Pancreas (tissue), 10 donors: ENCODE measurements at regions not wholly inside any gene's neighbourhood (a gene's known extent, or its start where the extent isn't known, plus 50 kb on each side); places are given as distances from the start of the nearest gene placed in this dataset.

Experiments
- ATAC-seq, 4 donors: fragments of 200-7000 bp; cut with Tn5 transposase; one replicate each; pipeline versions ENCODE4 v1.8.0 to v1.9.1; 2020; ENCODE audit warnings: mild to moderate bottlenecking in 4 of 4, moderate library complexity in 4 of 4
- DNase-seq, 6 donors: peaks; one replicate each; pipeline ENCODE4 v3.0.0-alpha.2; 2020
- FAIRE-seq: peaks from 2 replicates; lab custom pipeline; 2012; peaks lifted over from hg19 to GRCh38; lab: Jason Lieb, UNC
- H3K27ac ChIP-seq, 4 donors: fragments of 200-600 bp; sonication (generic); 1 replicate in 3 of 4; 2 replicates in 1 of 4; pipeline versions ENCODE4 v1.5.0 to v1.8.0; 2020
- H3K27me3 ChIP-seq, 4 donors: fragments of 200-600 bp; one replicate each; pipeline ENCODE4 v1.8.0; 2021
- H3K36me3 ChIP-seq, 3 donors: fragments of 200-600 bp; sonication (generic) in 1 of 3; one replicate each; pipeline versions ENCODE4 v1.5.0 to v1.8.0; 2020 to 2021
- H3K4me1 ChIP-seq, 3 donors: fragments of 200-600 bp; one replicate each; pipeline ENCODE4 v1.8.0; 2021
- H3K4me3 ChIP-seq, 4 donors: fragments of 200-600 bp; sonication (generic) in 2 of 4; one replicate each; pipeline versions ENCODE4 v1.5.0 to v1.8.0; 2020 to 2021
- H3K9me3 ChIP-seq, 4 donors: fragments of 200-600 bp; one replicate each; pipeline ENCODE4 v1.8.0; 2021
- CTCF ChIP-seq, 4 donors: fragments of 200-600 bp; sonication (generic) in 3 of 4; IDR thresholded peaks; one replicate each; pipeline versions ENCODE4 v1.5.0 to v1.8.0; 2021; ENCODE audit warnings: antibody characterized with exemption in 4 of 4
- WGBS, 2 donors: extraction: QIAGEN DNeasy Blood & Tissue Kit; methylation state at CpG; one replicate each; pipeline ENCODE4 v1.1.7; 2013; 5-methylcytosine and 5-hydroxymethylcytosine counted together
- intact Hi-C, 3 donors: fragments of 100-400 bp; cut with DNase I; formaldehyde crosslinking; loops; one replicate each; pipeline versions ENCODE4 v1.11.1 to v1.14.2; 2022
- donor health status: healthy with polysubstance abuse.
- donor health status: DM: no; HTN: no; CAD: no; lungs with moderate emphysema.
- donor health status: DM: no; HTN: no; CAD: no.
- donor health status: control.
- donor health status: control.
- donor health status: Bipolar disorder and iron deficiency.
- donor health status: DM: yes; HTN: yes; CAD: no.
- donor health status: DM: no; HTN: no; CAD: no.
- donor health status: DM: no; HTN: no; CAD: no.
- donor health status: DM: yes; HTN: yes; CAD: no.

GRCh38 chr1:187408212-187409004, 579.7 kb downstream of the PLA2G4A start:
- 40 to 53% methylated on average over 4 of the region's 4 CpGs for WGBS, 2 donors
- Histone ChIP-seq H3K27ac (no peak overlapping the region), H3K36me3 (no peaks in the 10 kb centered on the region), H3K4me3 (no peak overlapping the region), H3K9me3 (no peaks in the 10 kb centered on the region), H3K4me1 (no peaks in the 10 kb centered on the region), H3K27me3 (no peaks in the 10 kb centered on the region)
- TF ChIP-seq CTCF (IDR thresholded peaks at IDR 0.05): no peak
- FAIRE-seq: no peak
- no peak for DNase-seq
- ATAC-seq: no peak
- intact Hi-C loops: no loop called here

DNA sequence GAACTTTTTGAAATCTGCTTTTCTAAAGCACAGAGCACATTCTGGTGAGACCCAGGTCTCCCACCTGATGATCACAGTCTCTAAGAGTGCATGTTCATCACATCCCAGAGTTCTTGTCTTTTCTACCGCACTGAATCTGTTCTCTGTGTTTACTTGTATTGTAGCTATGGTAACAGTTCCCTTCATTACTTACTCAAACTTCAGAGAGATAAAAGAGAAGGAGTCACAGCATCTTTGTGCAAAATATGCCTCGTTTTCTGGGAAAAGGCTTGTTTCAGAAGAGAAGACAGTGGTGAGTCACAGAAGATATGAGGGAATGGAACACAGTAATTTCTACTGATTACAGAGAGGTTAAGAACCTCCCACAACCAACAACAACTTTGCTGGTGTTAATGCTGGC, 580.6 kb downstream of the PLA2G4A start:
- Histone ChIP-seq H3K4me3 (no peak overlapping the region), H3K27ac (no peak overlapping the region), H3K9me3 (no peaks in the 10 kb centered on the region), H3K27me3 (no peaks in the 10 kb centered on the region), H3K36me3 (no peaks in the 10 kb centered on the region), H3K4me1 (no peaks in the 10 kb centered on the region)
- 21 to 32% methylated on average over 2 of the region's 2 CpGs for WGBS, 2 donors
- DNase-seq: no peak
- intact Hi-C loops: no loop called here
- ATAC-seq: no peak
- no peak for FAIRE-seq
- no peak for TF ChIP-seq CTCF (IDR thresholded peaks at IDR 0.05)

GRCh38 chr1:187411118-187411517, 582.4 kb downstream of the PLA2G4A start:
- H3K27me3 ChIP-seq: no peaks in the 10 kb centered on the region
- no peak overlapping the region for H3K27ac ChIP-seq
- 61 to 70% methylated on average over 3 of the region's 3 CpGs for WGBS, 2 donors
- no peaks in the 10 kb centered on the region for H3K9me3 ChIP-seq
- no peak for TF ChIP-seq CTCF (IDR thresholded peaks at IDR 0.05)
- no peaks in the 10 kb centered on the region for H3K4me1 ChIP-seq
- H3K36me3 ChIP-seq: no peaks in the 10 kb centered on the region
- FAIRE-seq (no peak), ATAC-seq (no peak), DNase-seq (no peak)
- intact Hi-C loops: no loop called here
- H3K4me3 ChIP-seq: no peak overlapping the region

DNA sequence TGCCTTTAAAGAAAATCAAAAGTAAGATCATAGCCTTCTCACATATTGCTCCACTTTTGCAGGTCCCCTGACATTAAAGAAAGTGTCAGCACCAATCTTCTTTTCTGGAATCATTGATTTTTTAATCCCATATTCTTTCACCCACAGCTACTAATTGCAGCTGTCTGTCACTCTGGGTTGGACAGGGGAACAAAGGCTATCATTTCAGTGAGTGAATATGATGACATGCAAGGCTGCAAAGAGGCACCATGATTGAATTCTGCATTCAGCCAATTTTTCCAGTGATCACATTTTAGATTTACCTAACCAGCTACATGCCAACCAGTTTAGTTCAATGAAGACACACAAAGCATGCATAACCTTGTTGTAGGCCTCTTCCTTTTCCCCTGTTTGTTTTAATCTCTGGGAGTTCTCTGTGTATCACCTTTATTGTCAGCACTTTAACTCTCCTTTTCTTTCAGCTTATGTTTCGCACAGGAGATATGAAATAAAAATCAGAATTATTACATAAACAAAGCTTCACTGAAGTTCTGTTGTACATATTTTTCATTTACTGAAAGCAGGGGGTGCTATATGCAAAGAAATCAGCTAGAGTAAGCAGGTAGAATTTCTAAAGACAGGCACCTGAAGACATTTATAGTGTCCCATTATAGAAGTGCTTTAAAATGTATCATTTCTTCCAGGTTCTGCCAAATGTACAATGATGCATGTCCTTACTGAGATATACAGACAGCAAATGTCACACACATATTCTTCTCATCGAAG, 584.8 kb downstream of the PLA2G4A start:
- Histone ChIP-seq H3K4me1 (no peaks in the 10 kb centered on the region), H3K27ac (no peak overlapping the region), H3K4me3 (no peak overlapping the region), H3K9me3 (no peaks in the 10 kb centered on the region), H3K36me3 (no peaks in the 10 kb centered on the region), H3K27me3 (no peaks in the 10 kb centered on the region)
- DNase-seq (no peak), FAIRE-seq (no peak), ATAC-seq (no peak)
- intact Hi-C loops: no loop called here
- TF ChIP-seq CTCF (IDR thresholded peaks at IDR 0.05): no peak
- 52 to 59% methylated on average over 2 of the region's 2 CpGs for WGBS, 2 donors

DNA sequence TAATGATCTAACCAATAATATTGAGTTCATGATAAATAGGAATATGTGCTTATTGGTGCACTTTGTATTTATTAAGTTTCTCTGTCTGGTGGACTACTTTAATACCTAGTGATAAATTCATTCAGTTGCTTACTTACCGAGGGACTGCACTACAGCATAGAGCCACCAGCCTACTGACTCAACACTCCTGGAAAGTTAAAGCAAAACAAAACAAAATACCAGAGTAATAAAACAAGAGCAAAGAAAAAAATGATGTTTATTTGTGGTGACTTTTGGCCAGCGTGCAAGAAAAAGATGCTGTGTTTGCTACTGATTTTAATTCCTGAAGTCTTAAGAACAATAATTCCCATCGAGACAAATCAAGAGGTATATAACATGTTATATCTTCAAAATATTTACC, 586.3 kb downstream of the PLA2G4A start:
- Histone ChIP-seq H3K27ac (no peak overlapping the region), H3K36me3 (no peaks in the 10 kb centered on the region), H3K9me3 (no peaks in the 10 kb centered on the region), H3K4me3 (no peak overlapping the region), H3K27me3 (no peaks in the 10 kb centered on the region), H3K4me1 (no peaks in the 10 kb centered on the region)
- ATAC-seq: no peak
- WGBS, 2 donors: 51 to 69% methylated on average over 3 of the region's 3 CpGs
- no peak for TF ChIP-seq CTCF (IDR thresholded peaks at IDR 0.05)
- intact Hi-C loops: no loop called here
- FAIRE-seq: no peak
- DNase-seq: no peak
